ENCODE measurements at regions not wholly inside any gene's neighbourhood (a gene's known extent, or its start where the extent isn't known, plus 50 kb on each side); places are given as distances from the start of the nearest gene placed in this dataset.

DNA sequence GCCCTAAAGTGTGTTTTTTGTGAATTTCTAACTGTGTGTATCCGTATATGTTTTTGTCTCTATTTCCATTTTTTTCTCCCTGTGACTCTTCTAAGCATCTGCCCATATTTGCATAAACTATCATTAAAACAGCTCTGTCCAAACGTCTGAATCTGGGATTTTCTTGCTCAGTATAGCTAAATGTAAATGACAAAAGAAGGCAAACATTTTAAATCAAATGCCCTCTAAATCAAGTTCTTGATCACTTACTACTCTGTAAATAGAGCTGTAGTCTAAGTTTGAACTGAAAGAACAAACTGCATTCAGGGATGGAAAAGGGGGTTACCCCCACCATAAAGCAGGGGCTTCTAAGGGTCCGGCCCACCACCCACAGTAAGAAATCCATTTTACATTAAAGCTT, 432.0 kb upstream of the FAM241A start:
- no peak for DNase-seq (ENCODE audit: low read depth)

DNA sequence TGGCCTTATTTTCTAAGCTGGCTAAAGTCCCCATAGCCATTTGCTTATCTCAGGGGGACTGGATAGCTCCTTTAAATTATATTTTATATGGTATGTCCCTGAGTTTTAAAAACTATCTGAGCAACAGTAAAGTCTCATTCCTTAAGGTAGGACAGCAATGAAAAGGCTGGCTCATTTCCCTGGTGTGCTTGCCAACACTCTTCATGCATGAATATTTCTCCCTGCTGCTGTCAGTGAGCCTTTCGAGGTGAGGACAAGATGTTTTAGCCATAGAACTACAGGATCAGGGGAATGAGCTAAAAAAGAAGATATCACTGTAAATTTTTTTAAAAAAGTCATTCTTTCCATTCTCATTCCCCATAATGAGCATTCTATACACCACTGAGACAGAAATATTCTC, 427.3 kb upstream of the FAM241A start:
- no peak for DNase-seq (ENCODE audit: low read depth)

DNA sequence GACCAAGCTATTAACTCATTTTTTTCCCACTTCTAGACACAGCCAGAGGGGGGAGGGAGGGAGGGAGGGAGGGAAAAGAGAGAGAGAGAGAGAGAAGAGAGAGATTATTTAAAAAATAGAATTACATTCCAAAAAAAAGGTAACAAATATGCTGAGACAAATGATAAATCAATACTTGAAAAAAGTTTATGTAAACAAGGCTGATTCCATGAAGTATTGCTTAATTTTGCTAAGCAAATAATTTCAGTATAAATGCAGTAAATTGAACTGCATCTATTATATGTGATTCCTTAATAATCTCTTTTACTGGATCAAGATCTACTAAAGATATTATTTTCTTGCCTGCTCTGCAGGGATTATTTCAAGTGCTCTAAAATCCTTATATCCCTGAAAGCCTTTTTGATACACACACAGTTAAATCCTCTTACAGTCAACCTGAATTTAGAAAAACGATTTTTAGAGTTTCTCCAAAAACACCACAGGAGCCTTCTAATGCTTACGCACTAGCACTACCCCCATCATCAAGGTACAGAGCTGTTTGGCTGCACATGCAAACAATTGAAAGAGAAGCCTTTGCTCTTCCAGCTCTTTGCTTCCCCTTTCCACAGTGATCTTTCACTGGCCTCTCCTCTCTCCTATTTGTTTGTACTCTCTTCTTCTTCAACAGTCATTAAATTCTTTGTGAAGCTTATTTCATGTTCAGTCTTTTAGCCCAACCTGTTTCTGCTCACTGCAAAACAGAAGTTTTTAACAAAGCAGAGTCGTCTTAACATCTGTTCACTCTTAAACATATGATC, 426.3 kb upstream of the FAM241A start:
- no peak for DNase-seq (ENCODE audit: low read depth)

DNA sequence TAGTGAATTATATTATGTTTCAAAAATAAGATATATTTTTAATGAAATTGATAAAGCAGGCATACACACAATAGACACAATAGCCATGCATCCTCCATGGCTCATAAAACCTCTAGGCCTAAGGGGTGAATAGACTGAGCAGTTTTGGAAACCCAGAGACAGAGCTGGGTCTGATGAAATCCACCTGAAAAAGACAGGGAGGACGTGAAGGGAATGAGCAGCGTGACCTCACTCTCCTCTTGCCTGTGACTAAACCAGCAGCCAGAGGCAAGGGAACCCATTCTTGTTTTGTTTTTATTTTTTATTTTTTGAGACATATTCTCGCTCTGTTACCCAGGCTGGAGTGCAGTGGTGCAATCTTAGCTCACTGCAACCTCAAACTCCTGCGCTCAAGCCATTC, 424.4 kb upstream of the FAM241A start:
- DNase-seq (ENCODE audit: low read depth) = no peak

DNA sequence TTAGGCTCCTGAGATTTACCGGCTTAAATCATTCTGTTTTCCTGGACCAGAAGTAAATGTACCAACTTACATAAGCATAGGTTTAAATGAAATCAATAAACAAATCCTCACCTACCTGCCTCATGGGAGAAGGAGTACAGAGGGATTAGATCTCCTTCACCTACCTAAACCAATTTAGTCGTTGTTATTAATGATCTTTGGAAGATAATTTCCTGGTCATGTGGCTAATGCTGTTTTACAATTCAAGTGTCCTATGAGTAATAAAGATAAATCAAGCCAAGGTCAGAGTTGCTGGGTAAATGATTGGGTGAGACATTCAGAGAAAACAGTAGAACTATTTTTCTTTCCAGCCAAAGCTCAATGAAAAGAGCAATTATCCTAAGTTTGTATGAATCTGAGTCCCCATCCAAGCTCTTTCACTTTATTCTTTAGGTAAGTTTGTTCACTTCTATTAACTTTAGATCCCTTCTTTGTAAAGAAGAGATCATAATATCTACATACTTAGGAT, 423.0 kb upstream of the FAM241A start:
- no peak for DNase-seq (ENCODE audit: low read depth)

DNA sequence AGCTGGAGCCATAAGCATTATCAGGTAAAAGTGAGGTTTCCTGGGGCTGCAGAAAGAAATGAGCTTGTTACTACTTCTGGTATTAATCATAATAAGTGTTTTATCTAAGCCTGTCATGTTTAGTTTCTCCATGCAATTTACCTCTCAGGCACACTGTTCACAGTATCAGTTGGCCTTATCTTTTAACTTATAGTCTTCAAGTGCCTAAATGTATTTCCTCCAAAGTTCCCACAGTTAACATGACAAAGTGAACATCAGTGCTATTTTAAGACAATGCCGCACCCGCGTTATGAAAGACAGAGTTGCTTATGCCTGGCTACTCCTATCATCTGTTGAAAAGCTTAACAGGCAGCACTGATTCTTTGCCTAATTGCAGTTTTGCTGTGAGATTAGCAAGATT, 408.7 kb upstream of the FAM241A start:
- no peak for DNase-seq (ENCODE audit: low read depth)

DNA sequence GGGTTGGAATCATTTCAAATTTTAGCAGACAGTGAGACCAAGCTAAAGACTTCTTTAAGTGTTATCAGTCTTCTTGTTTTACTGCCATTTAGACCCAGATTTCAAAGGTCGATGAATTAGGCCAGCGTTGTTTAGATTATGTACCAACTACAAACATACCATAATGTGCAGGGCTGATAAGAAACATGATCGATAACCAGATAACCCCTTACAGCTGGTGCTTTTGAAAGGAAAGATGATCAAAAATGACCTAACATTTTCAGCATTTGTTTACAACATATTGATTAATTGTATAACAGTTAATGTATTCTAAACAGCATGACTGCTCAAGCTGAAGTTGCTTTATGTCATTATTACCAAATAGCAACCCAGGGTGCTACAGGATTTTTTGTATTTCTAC, 400.4 kb upstream of the FAM241A start:
- DNase-seq (ENCODE audit: low read depth) = no peak

DNA sequence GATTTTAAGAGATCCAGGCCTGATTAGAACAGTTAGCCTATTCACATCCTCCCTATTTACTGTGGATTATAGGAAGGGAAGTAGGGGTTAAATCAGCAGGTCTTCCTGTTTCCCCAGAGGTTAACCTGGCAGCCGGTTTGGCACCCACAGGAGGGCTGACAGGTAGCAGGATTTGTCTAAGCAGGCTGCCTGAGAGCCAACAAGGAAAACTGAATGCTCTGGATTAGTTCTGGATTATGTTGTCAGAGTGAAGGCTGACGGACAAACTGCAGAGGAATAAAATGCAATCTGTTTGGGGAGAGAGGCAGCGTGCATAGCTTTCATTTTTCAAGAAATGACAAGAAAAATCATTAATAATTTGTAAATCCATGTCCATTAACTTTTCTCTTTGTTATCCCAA, 397.1 kb upstream of the FAM241A start:
- DNase-seq (ENCODE audit: low read depth) = no peak

DNA sequence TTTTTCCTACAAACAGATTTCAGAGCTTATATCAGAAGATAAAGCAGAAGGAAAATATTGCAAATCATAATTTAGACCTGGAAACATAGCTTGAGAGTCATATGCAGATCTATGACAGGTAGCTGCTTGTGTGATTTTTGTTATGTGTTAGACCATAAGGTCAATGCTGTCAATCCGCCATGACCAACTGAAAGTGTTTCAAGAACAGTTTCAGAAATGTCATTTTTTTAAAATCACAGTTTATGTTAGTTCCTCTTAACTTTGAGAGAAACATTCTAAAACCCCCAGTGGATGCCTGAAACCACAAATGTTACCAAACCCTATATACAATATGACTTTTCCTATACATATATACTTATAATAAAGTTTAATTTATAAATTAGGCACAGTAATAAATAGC, 391.3 kb upstream of the FAM241A start:
- no peak for DNase-seq (ENCODE audit: low read depth)

DNA sequence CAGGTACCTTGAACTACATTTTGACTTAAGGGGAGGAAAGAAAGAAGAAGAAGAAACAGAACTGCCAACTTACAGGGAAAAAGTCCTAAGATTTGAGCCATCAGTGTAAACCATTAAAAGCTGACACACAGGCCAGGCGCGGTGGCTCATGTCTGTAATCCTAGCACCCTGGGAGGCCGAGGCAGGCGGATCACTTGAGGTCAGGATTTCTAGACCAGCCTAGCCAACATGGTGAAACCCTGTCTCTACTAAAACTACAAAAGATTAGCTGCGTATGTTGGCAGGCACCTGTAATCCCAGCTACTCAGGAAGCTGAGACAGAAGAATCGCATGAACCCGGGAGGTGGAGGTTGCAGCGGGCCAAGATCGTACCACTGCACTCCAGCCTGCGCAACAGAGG, 389.7 kb upstream of the FAM241A start:
- DNase-seq (ENCODE audit: low read depth) = no peak

DNA sequence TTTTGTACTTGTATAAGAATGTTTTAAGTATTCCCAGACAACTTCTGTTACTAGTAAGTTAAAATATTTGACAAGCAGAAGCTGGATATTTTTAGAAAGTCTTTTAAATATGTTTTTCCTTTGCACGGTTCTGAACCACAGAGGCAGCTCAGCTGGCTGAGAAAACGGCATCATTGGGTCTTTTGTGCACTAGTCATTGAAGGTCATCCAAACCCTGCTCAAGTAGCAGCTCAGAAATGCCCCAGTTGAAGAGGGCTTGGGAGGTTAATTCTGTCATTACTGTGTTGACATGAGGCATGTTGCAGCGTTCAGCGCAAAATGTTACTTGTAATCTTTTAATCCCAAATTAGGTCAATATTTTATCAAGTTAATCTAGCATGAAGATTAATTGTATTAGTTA, 383.7 kb upstream of the FAM241A start:
- no peak for DNase-seq (ENCODE audit: low read depth)

DNA sequence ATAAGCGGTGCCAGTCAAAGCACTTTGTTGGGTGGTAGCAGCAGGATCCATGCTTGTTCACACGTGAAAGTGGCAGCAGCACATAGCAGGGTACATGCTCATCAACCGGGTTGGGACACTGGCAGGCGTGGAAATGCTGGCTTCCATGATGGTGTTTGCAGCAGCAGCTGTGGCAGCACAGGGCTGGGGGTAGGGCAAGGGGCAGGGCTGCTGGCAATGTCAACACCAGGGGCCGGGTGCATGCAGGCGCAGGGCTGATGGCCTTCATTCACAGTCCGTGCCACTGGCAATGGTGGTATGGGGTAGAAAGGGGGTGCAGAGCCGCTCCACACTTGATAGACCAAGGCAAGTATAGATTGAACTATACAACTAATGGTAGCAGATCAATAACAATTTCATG, 374.7 kb upstream of the FAM241A start:
- DNase-seq (ENCODE audit: low read depth) = no peak

DNA sequence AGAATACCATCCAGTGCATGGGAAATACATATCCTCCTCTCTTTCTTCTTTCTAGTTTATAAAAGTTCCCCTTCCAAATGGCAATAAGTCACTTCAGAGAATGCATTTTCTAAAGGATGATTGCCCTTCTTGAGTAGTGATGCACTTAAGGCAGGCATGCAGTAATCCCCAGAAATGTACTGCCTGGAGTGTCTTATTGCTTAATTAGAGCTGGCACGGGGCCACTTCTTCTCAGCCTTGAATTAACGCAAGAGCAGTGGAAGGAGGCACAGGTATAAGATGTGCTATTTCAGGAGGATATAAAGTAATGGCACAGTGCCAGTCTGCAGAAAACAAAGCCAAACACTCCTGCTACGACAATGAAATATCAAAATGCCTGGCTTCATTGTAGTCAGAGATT, 371.4 kb upstream of the FAM241A start:
- peak; percentile 2 for DNase-seq (ENCODE audit: low read depth)

DNA sequence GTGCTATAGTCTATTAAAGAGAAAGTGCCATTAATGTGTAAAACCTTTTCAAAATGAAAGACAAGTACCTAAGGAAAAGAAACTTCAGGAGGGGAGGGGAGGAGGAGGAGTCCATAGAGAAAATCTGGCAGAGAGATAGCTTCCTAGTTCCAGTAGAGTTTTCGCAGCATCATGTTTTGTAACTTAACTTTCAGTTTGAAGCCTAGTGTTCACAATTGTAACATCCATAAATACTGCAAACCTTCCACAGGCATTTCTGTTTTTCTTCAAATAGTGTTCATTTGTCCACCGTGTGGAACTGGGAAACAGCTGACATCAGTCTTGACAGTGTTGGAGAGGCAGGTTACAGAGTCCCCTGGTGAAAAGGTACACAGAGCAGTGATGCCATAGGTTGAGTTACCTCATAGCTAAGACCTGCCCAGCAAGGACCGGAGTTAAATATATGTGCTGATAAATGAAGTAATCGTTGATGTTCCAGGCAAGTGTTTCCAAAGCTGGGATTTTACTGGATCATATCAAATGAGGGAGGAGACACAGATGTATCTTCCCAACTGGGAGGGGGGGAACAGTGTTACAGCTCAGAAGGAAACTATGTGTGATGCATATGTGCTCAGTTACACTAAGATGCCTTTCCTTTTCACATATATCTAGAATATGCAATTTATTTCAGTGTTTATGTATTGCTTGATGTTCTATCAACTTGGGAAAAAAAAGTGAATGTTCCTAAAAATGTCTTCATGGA, 369.5 kb upstream of the FAM241A start:
- no peak for DNase-seq (ENCODE audit: low read depth)

DNA sequence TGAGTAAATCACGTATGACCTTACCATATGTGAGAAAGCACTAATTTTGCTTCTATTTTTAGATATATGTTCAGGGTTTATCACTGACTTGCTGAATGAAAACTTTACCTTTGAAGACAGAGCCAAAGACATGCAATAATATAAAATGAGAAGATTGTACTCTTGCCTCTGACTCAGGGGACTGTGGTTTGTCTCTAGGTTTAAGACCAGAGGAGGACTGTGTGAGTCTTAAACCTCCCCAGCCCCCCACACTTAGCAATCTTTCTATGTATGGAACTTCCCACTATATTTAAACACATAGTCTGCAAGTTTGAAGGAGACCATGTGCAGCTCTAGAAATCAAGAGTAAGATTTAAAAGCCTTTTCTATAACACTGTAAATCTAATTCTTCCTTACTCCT, 368.7 kb upstream of the FAM241A start:
- DNase-seq (ENCODE audit: low read depth) = no peak

DNA sequence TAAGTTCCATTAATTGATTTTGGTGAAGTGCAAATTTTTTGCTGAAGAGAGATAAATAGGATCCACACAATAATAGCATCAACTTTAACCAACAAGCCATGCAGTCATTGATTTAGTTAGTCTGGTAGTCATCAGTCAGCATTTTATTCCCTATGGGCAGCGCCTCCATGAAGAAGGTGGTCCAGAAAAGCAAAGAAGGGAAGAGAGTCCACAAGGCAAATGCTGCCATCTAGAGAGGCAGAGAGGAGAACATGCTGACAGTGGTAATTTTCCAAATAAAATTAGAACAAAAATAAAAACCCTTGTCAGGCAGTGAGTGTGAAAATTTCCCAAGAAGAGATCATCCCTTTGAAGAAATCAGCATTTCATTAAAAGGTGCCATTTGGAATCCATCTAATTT, 366.7 kb upstream of the FAM241A start:
- DNase-seq (ENCODE audit: low read depth) = no peak

DNA sequence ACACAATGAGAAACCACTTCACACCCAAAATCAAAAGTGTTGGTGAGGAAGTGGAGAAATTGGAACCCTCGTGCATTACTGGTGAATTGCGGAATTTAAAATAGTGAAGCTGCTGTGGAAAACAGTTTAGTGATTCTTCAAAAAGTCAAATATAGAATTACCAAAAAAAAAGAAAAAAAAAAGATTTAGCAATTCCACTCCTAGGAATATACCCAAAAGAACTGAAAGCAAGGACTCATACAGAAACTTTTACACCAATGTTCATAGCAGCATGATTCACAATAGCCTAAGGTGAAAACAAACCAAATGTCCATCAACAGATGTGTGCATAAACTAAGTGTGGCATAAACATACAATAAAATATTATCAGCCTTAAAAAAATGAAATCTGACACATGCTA, 364.3 kb upstream of the FAM241A start:
- no peak for DNase-seq (ENCODE audit: low read depth)

DNA sequence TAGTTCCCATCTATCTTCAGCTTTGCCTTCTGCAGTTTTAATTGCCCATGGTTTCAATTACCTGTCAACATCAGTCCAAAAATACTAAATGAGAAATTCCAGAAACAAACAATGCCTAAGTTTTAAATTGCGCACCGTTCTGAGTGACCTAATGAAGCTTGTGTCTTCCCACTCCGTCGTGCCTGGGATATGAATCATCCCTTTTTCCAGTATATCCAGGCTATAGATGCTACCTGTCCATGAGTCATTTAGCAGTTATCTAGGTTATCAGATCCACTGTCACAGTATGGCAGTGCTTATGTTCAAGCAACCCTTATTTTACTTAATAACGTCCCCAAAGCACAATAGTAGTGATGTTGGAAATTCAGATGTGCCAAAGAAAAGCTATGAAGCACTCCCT, 363.6 kb upstream of the FAM241A start:
- DNase-seq (ENCODE audit: low read depth) = no peak

DNA sequence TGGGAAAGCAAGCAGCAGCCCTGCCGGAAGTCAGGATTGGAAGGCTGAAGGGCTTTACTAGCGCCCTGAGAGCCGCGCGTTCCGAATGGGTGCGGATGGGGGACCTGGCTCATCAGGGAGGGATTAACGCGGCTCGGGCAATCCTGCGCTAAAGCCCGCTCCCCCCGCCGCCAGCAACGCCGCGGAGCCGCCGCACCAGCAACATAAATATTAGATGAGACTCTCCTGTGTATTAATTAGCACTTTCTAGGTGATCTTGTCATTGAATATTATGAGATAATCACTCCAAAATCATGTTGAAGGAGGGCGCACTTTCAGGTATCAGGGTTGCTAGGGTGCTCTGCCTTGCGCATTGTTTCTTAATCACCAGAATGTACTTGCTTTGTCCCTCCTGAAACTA, 357.2 kb upstream of the FAM241A start:
- DNase-seq (ENCODE audit: low read depth) = no peak

DNA sequence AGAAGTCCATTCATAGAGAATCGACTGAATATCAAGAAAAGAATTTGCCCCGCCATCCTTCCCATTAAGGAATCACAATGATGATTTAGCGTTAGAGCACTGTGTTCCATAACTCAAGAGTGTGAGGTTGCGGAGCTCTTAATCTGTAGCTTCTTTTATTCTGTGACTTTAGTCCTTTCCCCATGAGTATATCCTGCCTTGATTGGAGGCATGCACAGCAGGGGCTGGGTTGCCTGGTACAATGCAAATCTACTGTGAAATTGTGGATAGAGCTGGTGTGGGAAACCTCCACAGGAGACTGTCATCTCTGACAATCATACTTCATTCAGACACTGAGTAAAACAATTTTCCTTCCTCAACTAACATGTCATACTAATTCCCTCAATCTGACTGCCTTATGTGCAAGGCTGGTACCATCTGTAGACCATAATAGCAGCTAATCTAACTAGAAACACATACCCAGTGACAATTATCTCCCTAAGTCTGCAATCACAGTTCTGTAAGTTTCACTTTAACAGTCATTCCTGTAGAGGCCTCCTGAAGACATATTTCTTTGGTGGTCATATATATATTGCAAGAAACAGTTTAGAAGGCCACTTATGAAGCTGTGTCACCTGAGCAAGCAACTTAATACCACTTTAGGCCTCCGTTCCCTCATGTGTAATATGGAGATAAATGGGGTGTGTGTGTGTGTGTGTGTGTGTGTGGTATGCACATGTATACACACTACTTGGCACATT, 355.2 kb upstream of the FAM241A start:
- DNase-seq (ENCODE audit: low read depth) = no peak

DNA sequence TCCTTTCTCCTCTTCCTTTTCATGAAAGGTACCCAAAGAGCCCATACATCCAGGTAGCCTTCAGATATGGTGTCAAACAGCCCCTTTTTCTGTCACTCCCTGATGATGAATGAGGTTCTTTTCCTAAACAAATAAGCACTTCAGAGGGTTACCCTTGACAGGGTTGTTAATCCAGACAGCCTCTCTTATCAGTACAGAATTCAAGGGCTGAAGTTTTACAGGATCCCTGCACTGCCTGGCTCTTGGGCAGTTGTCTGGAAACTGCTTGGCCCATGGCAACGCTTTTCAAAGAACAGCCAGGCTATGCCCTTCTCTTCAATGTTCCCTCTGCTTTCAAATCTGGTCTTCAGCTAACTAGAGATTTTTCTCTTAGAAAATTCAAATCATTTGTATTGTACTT, 352.6 kb upstream of the FAM241A start:
- DNase-seq (ENCODE audit: low read depth) = no peak

DNA sequence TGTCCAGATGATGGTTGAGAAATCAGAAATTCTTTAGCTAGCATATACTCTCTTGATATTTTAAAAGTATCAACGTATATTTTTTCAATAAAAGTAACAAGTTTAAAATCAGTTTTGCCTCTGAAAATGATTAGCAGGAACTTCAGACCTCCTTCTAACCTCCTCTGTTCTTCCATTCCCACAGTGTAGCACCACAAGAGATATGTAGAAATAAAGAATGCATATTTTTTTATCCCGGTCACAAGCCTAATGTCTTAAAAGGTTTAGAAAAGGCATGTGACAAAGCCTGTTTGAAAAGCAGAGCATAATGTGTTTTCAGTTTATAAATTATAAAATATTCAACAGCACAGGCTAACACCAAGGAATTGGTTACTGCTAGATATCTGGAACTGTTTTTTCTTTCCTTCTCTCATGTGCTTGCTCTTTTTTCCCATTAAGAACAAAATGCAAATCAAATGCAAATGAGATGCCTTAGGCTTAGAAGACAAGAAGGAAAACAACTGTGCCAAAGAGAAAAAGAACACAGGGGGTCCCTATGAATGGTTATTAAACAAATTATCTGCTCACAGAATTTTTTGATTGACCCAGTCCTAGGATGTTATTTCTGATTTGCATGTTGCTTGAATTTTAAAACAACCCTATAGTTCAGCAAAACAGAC, 351.7 kb upstream of the FAM241A start:
- no peak for DNase-seq (ENCODE audit: low read depth)

Measured in renal cortical epithelial cell (primary cell).